ENCODE measurements at regions not wholly inside any gene's neighbourhood (a gene's known extent, or its start where the extent isn't known, plus 50 kb on each side); places are given as distances from the start of the nearest gene placed in this dataset.
"Not testable (repeated sequence)": the region's sequence is repeated elsewhere in the genome, so short reads cannot be mapped to it uniquely, and the experiment has no call there.

GRCh38 chr2:16092861-16093638, 152.7 kb downstream of the MYCN start:
- Histone ChIP-seq H3K4me3 (ENCODE audit: low read length) (no peak overlapping the region), H3K4me1 (ENCODE audit: control insufficient read depth in 2 of 2, insufficient read depth in 2 of 2, low read length in 2 of 2) (no peaks in the 10 kb centered on the region), H3K36me3 (ENCODE audit: control insufficient read depth in 2 of 3, insufficient read depth in 3 of 3, low read length in 3 of 3) (no peaks in the 10 kb centered on the region), H3K27me3 (ENCODE audit: control insufficient read depth in 2 of 2, insufficient read depth in 2 of 2, low read length in 2 of 2) (no peaks in the 10 kb centered on the region), H3K27ac (ENCODE audit: low read depth, low read length) (no peak overlapping the region), H3K9me3 (ENCODE audit: control insufficient read depth in 2 of 3, low read length in 3 of 3) (no peaks in the 10 kb centered on the region)
- Mint-ChIP-seq H3K27me3 (peaks cover 0 to 4% (median 0%) of the 10 kb centered on the region in 5 donors), H3K27ac (no peak overlapping the region), H3K9me3 (peaks cover 0 to 1% (median 0%) of the 10 kb centered on the region in 11 donors), H3K4me3 (no peak overlapping the region), H3K36me3 (no peaks in the 10 kb centered on the region), H3K4me1 (no peaks in the 10 kb centered on the region)
- intact Hi-C loops (cut with micrococcal nuclease): no loop called here
- no peak for DNase-seq
- ChIA-PET POLR2A (no interaction called here), CTCF (no interaction called here)
- no peak for ATAC-seq

DNA sequence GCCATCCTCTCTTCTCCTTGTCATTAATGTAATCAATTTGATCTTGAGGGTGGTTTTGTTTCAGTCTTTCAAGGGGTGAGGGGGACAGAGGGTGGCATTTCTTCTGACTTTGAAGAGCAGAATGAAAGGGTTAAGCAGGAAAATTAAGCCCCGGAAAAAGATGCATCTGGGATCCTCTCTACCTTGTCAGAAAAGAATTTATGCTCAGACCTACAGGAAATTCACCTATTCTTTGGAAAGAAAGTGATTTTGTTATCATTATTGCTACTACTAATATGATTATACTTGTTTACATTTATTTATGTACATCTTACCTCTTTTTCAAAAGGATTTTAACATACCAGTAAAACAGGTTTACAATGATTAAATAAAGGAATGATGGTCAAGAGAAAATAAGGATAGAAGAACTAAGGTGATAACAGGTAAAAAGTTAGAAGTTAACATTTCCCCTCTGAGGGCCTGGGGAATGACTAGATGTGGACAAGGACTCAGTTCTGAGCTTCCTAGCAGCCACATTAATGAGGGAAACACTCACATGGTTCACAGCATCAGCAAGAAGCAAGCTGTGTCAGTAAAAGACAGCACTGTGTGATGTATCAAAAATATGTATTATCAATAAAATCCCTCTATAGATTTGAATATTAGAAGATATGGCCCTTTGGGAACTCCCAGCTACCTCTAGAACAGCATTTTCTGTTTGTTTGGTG, 151.4 kb downstream of the MYCN start:
- intact Hi-C loops (cut with micrococcal nuclease): no loop called here
- ChIA-PET CTCF (no interaction called here), POLR2A (no interaction called here)
- no peak overlapping the region for H3K27ac Mint-ChIP-seq
- H3K4me1 ChIP-seq (ENCODE audit: control insufficient read depth in 2 of 2, insufficient read depth in 2 of 2, low read length in 2 of 2): no peaks in the 10 kb centered on the region
- no peaks in the 10 kb centered on the region for H3K9me3 ChIP-seq (ENCODE audit: control insufficient read depth in 2 of 3, low read length in 3 of 3)
- no peaks in the 10 kb centered on the region for H3K36me3 ChIP-seq (ENCODE audit: control insufficient read depth in 2 of 3, insufficient read depth in 3 of 3, low read length in 3 of 3)
- ATAC-seq (no peak), DNase-seq (no peak)
- H3K4me1 Mint-ChIP-seq: no peaks in the 10 kb centered on the region
- H3K4me3 ChIP-seq (ENCODE audit: low read length): no peak overlapping the region
- H3K27ac ChIP-seq (ENCODE audit: low read depth, low read length): no peak overlapping the region
- no peaks in the 10 kb centered on the region for H3K36me3 Mint-ChIP-seq
- H3K4me3 Mint-ChIP-seq: no peak overlapping the region
- peaks cover 0 to 1% (median 0%) of the 10 kb centered on the region in 11 donors for H3K9me3 Mint-ChIP-seq
- H3K27me3 ChIP-seq (ENCODE audit: control insufficient read depth in 2 of 2, insufficient read depth in 2 of 2, low read length in 2 of 2): no peaks in the 10 kb centered on the region
- H3K27me3 Mint-ChIP-seq: peaks cover 0 to 4% (median 0%) of the 10 kb centered on the region in 5 donors

DNA sequence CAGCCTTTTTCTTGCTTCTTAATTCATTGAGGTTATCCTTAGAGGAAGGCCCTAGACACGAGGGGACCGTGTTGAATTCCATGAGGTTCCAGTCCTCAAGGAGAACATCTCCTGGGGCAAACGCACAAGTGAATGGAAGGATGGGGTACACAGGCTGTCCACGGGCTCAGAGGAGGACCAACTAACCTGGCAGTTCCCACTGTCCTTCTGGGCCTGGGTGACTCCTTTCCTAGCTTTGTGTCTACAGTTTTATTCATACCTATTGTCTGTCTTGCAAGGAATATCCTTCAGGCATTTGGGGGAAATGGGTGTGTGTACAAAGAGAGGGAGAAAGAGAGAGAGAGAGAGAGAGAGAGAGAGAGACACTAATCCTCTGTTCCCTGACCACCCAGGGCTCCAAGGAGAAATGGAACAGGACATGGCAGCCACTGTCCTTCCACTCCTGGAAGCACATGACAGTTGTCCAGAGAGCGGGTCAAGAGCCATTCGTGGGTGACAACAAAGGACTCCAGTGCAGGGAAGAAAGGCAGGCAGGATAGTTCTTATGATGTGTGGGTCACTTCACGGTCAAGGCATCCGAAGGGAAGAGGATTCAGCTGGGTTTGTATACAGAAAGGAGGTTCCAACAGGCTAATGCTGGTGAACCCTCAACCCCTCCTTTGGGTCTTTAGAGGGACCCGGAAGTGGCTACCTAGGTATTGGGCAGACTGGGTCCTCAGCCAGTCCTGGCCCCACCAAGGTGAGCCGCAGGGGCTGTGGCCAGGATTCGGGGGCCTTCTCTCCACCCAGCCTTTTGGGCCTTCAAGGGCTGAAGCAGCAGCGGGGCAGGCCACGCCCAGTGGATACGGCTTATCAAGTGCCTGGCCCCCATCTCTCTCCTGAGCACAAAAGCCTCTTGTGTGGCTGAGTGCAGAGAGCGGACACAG, 150.6 kb downstream of the MYCN start:
- H3K27ac ChIP-seq (ENCODE audit: low read depth, low read length): no peak overlapping the region
- no peak overlapping the region for H3K4me3 ChIP-seq (ENCODE audit: low read length)
- CTCF ChIA-PET: no interaction called here
- no peaks in the 10 kb centered on the region for H3K27me3 ChIP-seq (ENCODE audit: control insufficient read depth in 2 of 2, insufficient read depth in 2 of 2, low read length in 2 of 2)
- H3K4me1 ChIP-seq (ENCODE audit: control insufficient read depth in 2 of 2, insufficient read depth in 2 of 2, low read length in 2 of 2): no peaks in the 10 kb centered on the region
- peaks cover 0 to 4% (median 0%) of the 10 kb centered on the region in 5 donors for H3K27me3 Mint-ChIP-seq
- H3K4me3 Mint-ChIP-seq: no peak overlapping the region
- no peaks in the 10 kb centered on the region for H3K9me3 ChIP-seq (ENCODE audit: control insufficient read depth in 2 of 3, low read length in 3 of 3)
- DNase-seq (no peak), ATAC-seq (no peak)
- H3K9me3 Mint-ChIP-seq: peaks cover 0 to 1% (median 0%) of the 10 kb centered on the region in 11 donors
- H3K4me1 Mint-ChIP-seq: no peaks in the 10 kb centered on the region
- H3K27ac Mint-ChIP-seq: no peak overlapping the region
- intact Hi-C loops (cut with micrococcal nuclease): no loop called here
- no peaks in the 10 kb centered on the region for H3K36me3 ChIP-seq (ENCODE audit: control insufficient read depth in 2 of 3, insufficient read depth in 3 of 3, low read length in 3 of 3)
- POLR2A ChIA-PET: no interaction called here
- no peaks in the 10 kb centered on the region for H3K36me3 Mint-ChIP-seq

- H3K4me3 ChIP-seq (ENCODE audit: low read length); H3K4me1 Mint-ChIP-seq; H3K9me3 ChIP-seq (ENCODE audit: control insufficient read depth in 2 of 3, low read length in 3 of 3); CTCF ChIA-PET; H3K4me1 ChIP-seq (ENCODE audit: control insufficient read depth in 2 of 2, insufficient read depth in 2 of 2, low read length in 2 of 2); DNase-seq; intact Hi-C loops (cut with micrococcal nuclease); POLR2A ChIA-PET; H3K36me3 Mint-ChIP-seq; H3K27ac Mint-ChIP-seq; H3K9me3 Mint-ChIP-seq; H3K36me3 ChIP-seq (ENCODE audit: control insufficient read depth in 2 of 3, insufficient read depth in 3 of 3, low read length in 3 of 3); H3K27me3 Mint-ChIP-seq; H3K27ac ChIP-seq (ENCODE audit: low read depth, low read length); ATAC-seq; H3K4me3 Mint-ChIP-seq; H3K27me3 ChIP-seq (ENCODE audit: control insufficient read depth in 2 of 2, insufficient read depth in 2 of 2, low read length in 2 of 2): not testable (repeated sequence)
Measured at GRCh38 chr2:16089491-16089890, 149.1 kb downstream of the MYCN start.

GRCh38 chr2:16088802-16089112, 148.4 kb downstream of the MYCN start:
- ChIA-PET POLR2A (no interaction called here), CTCF (no interaction called here)
- Histone ChIP-seq H3K9me3 (ENCODE audit: control insufficient read depth in 2 of 3, low read length in 3 of 3) (no peaks in the 10 kb centered on the region), H3K4me3 (ENCODE audit: low read length) (no peak overlapping the region), H3K27me3 (ENCODE audit: control insufficient read depth in 2 of 2, insufficient read depth in 2 of 2, low read length in 2 of 2) (no peaks in the 10 kb centered on the region), H3K27ac (ENCODE audit: low read depth, low read length) (no peak overlapping the region), H3K36me3 (ENCODE audit: control insufficient read depth in 2 of 3, insufficient read depth in 3 of 3, low read length in 3 of 3) (no peaks in the 10 kb centered on the region), H3K4me1 (ENCODE audit: control insufficient read depth in 2 of 2, insufficient read depth in 2 of 2, low read length in 2 of 2) (no peaks in the 10 kb centered on the region)
- peaks cover 0 to 1% (median 0%) of the 10 kb centered on the region in 11 donors for H3K9me3 Mint-ChIP-seq
- no peaks in the 10 kb centered on the region for H3K36me3 Mint-ChIP-seq
- no peak overlapping the region for H3K4me3 Mint-ChIP-seq
- H3K4me1 Mint-ChIP-seq: no peaks in the 10 kb centered on the region
- peaks cover 0 to 4% (median 0%) of the 10 kb centered on the region in 5 donors for H3K27me3 Mint-ChIP-seq
- DNase-seq: no peak
- intact Hi-C loops (cut with micrococcal nuclease): no loop called here
- no peak overlapping the region for H3K27ac Mint-ChIP-seq
- ATAC-seq: no peak

DNA sequence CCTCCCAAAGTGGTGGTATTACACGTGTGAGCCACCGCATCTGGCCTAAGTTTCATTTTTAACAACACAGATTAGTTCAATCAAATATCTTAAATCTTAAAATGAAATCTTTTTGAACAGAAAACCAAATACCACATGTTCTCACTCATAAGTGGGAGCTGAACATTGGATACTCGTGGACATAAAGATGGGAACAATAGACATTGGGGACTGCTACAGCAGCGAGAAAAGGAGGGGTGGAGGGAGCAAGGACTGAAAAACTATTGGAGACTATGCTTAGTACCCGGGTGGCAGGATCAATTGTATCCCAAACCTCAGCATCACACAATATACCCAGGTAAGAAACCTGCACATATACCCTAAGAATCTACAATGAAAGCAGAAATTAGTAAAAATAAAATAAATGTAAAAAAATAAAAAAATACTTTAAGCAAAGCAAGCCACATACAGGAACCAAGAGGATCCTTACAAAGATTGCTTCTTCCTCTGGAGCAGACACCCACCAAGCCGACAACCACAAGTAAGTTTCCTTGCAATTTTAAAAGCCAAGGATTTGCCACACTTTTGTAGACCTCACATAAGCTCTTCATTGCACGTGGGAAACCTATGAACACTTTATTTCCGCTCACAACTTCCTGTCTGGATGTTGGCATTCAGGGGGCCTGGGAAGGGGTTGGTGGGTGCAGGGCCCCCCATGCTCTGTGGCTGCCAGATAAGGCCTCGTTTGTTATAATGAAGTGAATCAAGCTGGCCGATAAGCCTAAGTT, 147.9 kb downstream of the MYCN start:
- Histone ChIP-seq H3K4me3 (ENCODE audit: low read length) (no peak overlapping the region), H3K27me3 (ENCODE audit: control insufficient read depth in 2 of 2, insufficient read depth in 2 of 2, low read length in 2 of 2) (no peaks in the 10 kb centered on the region), H3K4me1 (ENCODE audit: control insufficient read depth in 2 of 2, insufficient read depth in 2 of 2, low read length in 2 of 2) (no peaks in the 10 kb centered on the region), H3K36me3 (ENCODE audit: control insufficient read depth in 2 of 3, insufficient read depth in 3 of 3, low read length in 3 of 3) (no peaks in the 10 kb centered on the region), H3K27ac (ENCODE audit: low read depth, low read length) (no peak overlapping the region), H3K9me3 (ENCODE audit: control insufficient read depth in 2 of 3, low read length in 3 of 3) (no peaks in the 10 kb centered on the region)
- no peak for ATAC-seq
- no peaks in the 10 kb centered on the region for H3K9me3 Mint-ChIP-seq
- ChIA-PET CTCF (no interaction called here), POLR2A (no interaction called here)
- H3K36me3 Mint-ChIP-seq: no peaks in the 10 kb centered on the region
- DNase-seq: no peak
- H3K4me3 Mint-ChIP-seq: no peak overlapping the region
- peaks cover 0 to 4% (median 0%) of the 10 kb centered on the region in 5 donors for H3K27me3 Mint-ChIP-seq
- intact Hi-C loops (cut with micrococcal nuclease): no loop called here
- H3K27ac Mint-ChIP-seq: no peak overlapping the region
- no peaks in the 10 kb centered on the region for H3K4me1 Mint-ChIP-seq

Measured in naive thymus-derived CD4-positive, alpha-beta T cell (primary cell).